ENCODE measurements at regions not wholly inside any gene's neighbourhood (a gene's known extent, or its start where the extent isn't known, plus 50 kb on each side); places are given as distances from the start of the nearest gene placed in this dataset.

DNA sequence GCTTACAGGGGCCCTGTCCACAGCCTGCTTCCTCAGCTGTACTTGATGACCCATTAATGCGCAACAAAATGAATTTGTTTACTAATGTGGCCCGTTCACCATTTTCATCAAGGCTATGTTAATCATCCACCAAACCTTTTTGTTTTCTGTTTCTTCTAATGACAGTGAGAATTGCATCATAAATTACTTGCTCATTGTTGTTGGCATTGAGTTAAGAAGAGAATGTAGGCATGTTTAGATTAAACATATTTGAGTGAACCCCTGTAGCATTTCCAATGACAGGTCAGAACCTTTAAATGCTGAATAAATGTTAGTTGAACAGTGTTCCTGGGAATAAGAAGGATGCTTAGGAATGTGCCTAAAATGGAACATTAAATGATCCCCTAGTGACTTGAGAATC is 183.4 kb downstream of the SPRY1 start:
- no peak for DNase-seq (ENCODE audit: low read depth)
- TF ChIP-seq, protein P1, sequence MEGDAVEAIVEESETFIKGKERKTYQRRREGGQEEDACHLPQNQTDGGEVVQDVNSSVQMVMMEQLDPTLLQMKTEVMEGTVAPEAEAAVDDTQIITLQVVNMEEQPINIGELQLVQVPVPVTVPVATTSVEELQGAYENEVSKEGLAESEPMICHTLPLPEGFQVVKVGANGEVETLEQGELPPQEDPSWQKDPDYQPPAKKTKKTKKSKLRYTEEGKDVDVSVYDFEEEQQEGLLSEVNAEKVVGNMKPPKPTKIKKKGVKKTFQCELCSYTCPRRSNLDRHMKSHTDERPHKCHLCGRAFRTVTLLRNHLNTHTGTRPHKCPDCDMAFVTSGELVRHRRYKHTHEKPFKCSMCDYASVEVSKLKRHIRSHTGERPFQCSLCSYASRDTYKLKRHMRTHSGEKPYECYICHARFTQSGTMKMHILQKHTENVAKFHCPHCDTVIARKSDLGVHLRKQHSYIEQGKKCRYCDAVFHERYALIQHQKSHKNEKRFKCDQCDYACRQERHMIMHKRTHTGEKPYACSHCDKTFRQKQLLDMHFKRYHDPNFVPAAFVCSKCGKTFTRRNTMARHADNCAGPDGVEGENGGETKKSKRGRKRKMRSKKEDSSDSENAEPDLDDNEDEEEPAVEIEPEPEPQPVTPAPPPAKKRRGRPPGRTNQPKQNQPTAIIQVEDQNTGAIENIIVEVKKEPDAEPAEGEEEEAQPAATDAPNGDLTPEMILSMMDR (conservative IDR thresholded peaks at IDR 0.05; ENCODE audit: low read length), result no peak
- H3K4me3 ChIP-seq (ENCODE audit: low read length), result no peak overlapping the region

DNA sequence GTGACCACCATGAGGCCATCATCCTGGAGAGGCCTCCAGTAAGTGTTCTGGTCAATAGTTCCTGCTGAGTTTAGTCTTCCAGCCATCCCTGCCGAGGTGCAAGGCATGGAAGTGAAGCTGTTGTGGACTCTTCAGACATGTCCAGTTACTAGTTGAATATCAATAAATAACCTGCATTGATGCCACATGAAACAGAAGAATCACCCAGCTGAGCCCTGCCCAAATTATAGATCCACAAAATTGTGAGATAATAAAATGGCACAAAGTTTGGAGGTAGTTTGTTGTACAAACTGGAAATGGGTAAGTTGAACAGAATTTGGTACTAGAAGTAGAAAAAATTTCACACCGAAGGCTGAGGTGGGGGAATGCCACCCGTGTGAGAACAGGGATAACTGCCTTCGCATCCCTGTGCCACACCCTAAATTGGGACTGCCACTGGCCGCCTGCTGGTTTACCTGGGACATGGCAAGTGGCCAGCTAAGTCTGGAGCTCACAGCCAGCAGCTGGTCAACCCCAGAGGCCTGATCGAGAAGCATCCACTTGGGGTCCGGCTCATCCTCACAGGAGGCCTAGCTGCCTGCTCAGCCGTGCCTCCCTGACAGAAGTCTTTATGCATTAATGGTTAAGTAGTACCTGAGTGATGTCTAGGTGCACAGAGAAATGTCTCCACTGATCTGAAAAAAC is 184.5 kb downstream of the SPRY1 start:
- H3K4me3 ChIP-seq (ENCODE audit: low read length), result no peak overlapping the region
- TF ChIP-seq, protein P1 (conservative IDR thresholded peaks at IDR 0.05; ENCODE audit: low read length), result no peak
- DNase-seq (ENCODE audit: low read depth), result no peak

- DNase-seq (ENCODE audit: low read depth), result no peak
- H3K4me3 ChIP-seq (ENCODE audit: low read length), result no peak overlapping the region
- TF ChIP-seq, protein P1 (conservative IDR thresholded peaks at IDR 0.05; ENCODE audit: low read length), result no peak
Measured at GRCh38 chr4:123581802-123582201, 185.2 kb downstream of the SPRY1 start.

GRCh38 chr4:123583043-123583442 is 186.4 kb downstream of the SPRY1 start:
- TF ChIP-seq, protein P1 (conservative IDR thresholded peaks at IDR 0.05; ENCODE audit: low read length), result no peak
- no peak for DNase-seq (ENCODE audit: low read depth)
- H3K4me3 ChIP-seq (ENCODE audit: low read length), result no peak overlapping the region

- no peak overlapping the region for H3K4me3 ChIP-seq (ENCODE audit: low read length)
- DNase-seq (ENCODE audit: low read depth), result no peak
- TF ChIP-seq, protein P1 (conservative IDR thresholded peaks at IDR 0.05; ENCODE audit: low read length), result no peak
Measured at GRCh38 chr4:123585111-123585510, 188.5 kb downstream of the SPRY1 start.

GRCh38 chr4:123587983-123588494 is 191.4 kb downstream of the SPRY1 start:
- peak overlapping the region; percentile 6; the same call in 1 of the 2 replicates for H3K4me3 ChIP-seq (ENCODE audit: low read length)
- TF ChIP-seq, protein P1 (conservative IDR thresholded peaks at IDR 0.05; ENCODE audit: low read length), result no peak
- DNase-seq (ENCODE audit: low read depth), result peak; percentile 79

GRCh38 chr4:123588631-123589241 is 192.1 kb downstream of the SPRY1 start:
- TF ChIP-seq, protein P1 (conservative IDR thresholded peaks at IDR 0.05; ENCODE audit: low read length), result no peak
- DNase-seq (ENCODE audit: low read depth), result peak; percentile 61
- H3K4me3 ChIP-seq (ENCODE audit: low read length), result no peak overlapping the region
